ENCODE measurements at regions not wholly inside any gene's neighbourhood (a gene's known extent, or its start where the extent isn't known, plus 50 kb on each side); places are given as distances from the start of the nearest gene placed in this dataset.

DNA sequence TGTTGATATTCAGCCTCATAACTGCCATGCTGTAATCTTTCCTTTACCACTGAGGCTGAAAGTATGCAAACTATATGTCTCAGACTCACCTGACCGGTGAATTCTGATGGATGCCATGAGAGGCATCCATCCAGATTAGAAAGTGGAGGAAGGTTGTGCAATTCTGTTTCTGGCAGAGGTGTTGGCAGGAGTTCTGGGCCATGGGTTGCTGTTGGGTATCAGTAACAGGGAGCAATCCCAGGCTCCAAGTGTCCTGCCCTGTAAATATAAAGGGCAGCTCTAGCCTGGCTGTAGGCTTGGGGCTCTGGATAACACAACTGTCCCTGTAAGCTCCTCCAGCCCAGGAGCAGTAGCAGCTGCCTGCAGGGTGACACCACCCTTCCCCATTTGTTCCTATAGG, 77.4 kb upstream of the ABCC4 start:
- TF ChIP-seq, protein P1, sequence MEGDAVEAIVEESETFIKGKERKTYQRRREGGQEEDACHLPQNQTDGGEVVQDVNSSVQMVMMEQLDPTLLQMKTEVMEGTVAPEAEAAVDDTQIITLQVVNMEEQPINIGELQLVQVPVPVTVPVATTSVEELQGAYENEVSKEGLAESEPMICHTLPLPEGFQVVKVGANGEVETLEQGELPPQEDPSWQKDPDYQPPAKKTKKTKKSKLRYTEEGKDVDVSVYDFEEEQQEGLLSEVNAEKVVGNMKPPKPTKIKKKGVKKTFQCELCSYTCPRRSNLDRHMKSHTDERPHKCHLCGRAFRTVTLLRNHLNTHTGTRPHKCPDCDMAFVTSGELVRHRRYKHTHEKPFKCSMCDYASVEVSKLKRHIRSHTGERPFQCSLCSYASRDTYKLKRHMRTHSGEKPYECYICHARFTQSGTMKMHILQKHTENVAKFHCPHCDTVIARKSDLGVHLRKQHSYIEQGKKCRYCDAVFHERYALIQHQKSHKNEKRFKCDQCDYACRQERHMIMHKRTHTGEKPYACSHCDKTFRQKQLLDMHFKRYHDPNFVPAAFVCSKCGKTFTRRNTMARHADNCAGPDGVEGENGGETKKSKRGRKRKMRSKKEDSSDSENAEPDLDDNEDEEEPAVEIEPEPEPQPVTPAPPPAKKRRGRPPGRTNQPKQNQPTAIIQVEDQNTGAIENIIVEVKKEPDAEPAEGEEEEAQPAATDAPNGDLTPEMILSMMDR (IDR thresholded peaks at IDR 0.05): no peak
- no peak for TF ChIP-seq POLR2A (IDR thresholded peaks at IDR 0.05; ENCODE audit: low read depth)

Measured in esophagus muscularis mucosa (tissue), 3 donors.